A549 (cell line): ENCODE measurements at regions not wholly inside any gene's neighbourhood (a gene's known extent, or its start where the extent isn't known, plus 50 kb on each side); places are given as distances from the start of the nearest gene placed in this dataset.

Experiments used
- ATAC-seq, 2 experiments: fragments of 200-7000 bp in 1 of 2; fragments of >200 bp in 1 of 2; cut with Nextera tagmentation in 1 of 2; cut with Tn5 transposase in 1 of 2; 3 replicates each; pipeline versions ENCODE4 v1.8.0 to v1.9.1; 2018 to 2020; ENCODE audit warnings: mild to moderate bottlenecking in 1 of 2, moderate library complexity in 1 of 2
- CTCF ChIA-PET: fragments of 300-600 bp; sonication (Branson Sonifier 250); formaldehyde crosslinking; extraction: SDS; loops from one replicate; lab custom pipeline; 2021; ENCODE audit warnings: antibody characterized with exemption, inconsistent platforms; lab: Yijun Ruan, JAX
- POLR2A ChIA-PET: fragments of 350-600 bp; formaldehyde crosslinking; extraction: SDS; loops from one replicate; lab custom pipeline; 2021; ENCODE audit warnings: antibody characterized with exemption, inconsistent platforms; lab: Yijun Ruan, JAX
- DNase-seq, 2 experiments: peaks; one replicate each; pipeline versions ENCODE4 v3.0.0 to v3.0.0-alpha.2; 2011 to 2016; ENCODE audit warnings: low read depth in 1 of 2, low spot score in 1 of 2
- FAIRE-seq: peaks from 2 replicates; lab custom pipeline; 2011; peaks lifted over from hg19 to GRCh38; lab: Jason Lieb, UNC
- H3K27ac ChIP-seq, 2 experiments: fragments of >200 bp; sonication (Bioruptor Twin); formaldehyde crosslinking; 3 replicates each; pipeline ENCODE4 v1.5.1; 2016 to 2017
- H3K4me1 ChIP-seq: fragments of >200 bp; sonication (Bioruptor Twin); formaldehyde crosslinking; 3 replicates; pipeline ENCODE4 v1.6.1; 2016
- H3K4me2 ChIP-seq: fragments of >200 bp; sonication (Bioruptor Twin); formaldehyde crosslinking; 3 replicates; pipeline ENCODE4 v1.6.1; 2016
- H3K4me3 ChIP-seq: fragments of >200 bp; sonication (Bioruptor Twin); formaldehyde crosslinking; 3 replicates; pipeline ENCODE4 v1.5.1; 2016
- H3K9me3 ChIP-seq: fragments of >200 bp; sonication (Bioruptor Twin); formaldehyde crosslinking; 3 replicates; pipeline ENCODE4 v1.6.1; 2016
- CBX2 ChIP-seq: fragments of 200-600 bp; sonication (generic); IDR thresholded peaks from 2 replicates; pipeline ENCODE4 v1.6.1; 2016; ENCODE audit warnings: low read depth, mild to moderate bottlenecking, borderline replicate concordance
- CHD2 ChIP-seq: fragments of 150-350 bp; IDR thresholded peaks from 2 replicates; pipeline ENCODE4 v1.6.1; 2014; ENCODE audit warnings: low read length; ENCODE audit not compliant: partially characterized antibody
- CHD4 ChIP-seq: fragments of 200-600 bp; sonication (generic); IDR thresholded peaks from 2 replicates; pipeline ENCODE4 v1.6.1; 2016; ENCODE audit warnings: antibody characterized with exemption, mild to moderate bottlenecking, borderline replicate concordance
- E2F6 ChIP-seq: IDR thresholded peaks from 2 replicates; pipeline ENCODE4 v1.6.1; 2012; ENCODE audit warnings: low read depth, borderline replicate concordance
- EHF ChIP-seq: fragments of 250-450 bp; sonication (Bioruptor Pico); IDR thresholded peaks from 2 replicates; pipeline ENCODE4 v1.5.0; 2020; ENCODE audit warnings: mild to moderate bottlenecking
- EHMT2 ChIP-seq: fragments of 200-600 bp; sonication (generic); IDR thresholded peaks from 2 replicates; pipeline ENCODE4 v1.6.1; 2016; ENCODE audit warnings: antibody characterized with exemption, low read depth, mild to moderate bottlenecking, moderate library complexity
- EP300 ChIP-seq, 2 experiments: fragments of >200 bp; sonication (Bioruptor Twin); formaldehyde crosslinking; IDR thresholded peaks; 2 replicates in 1 of 2; 3 replicates in 1 of 2; pipeline ENCODE4 v1.6.1; 2016 to 2017
- ESRRA ChIP-seq: fragments of 150-350 bp; IDR thresholded peaks from 2 replicates; pipeline ENCODE4 v1.6.1; 2014; ENCODE audit warnings: mild to moderate bottlenecking, low read length, borderline replicate concordance
- FOSB ChIP-seq: fragments of 250-450 bp; sonication (Bioruptor Pico); IDR thresholded peaks from 2 replicates; pipeline ENCODE4 v1.5.0; 2020; ENCODE audit warnings: mild to moderate bottlenecking, moderate library complexity
- FOXS1 ChIP-seq: fragments of 250-450 bp; sonication (Bioruptor Pico); IDR thresholded peaks from 2 replicates; pipeline ENCODE4 v1.5.0; 2020; ENCODE audit warnings: mild to moderate bottlenecking, moderate library complexity
- GATA3 ChIP-seq: IDR thresholded peaks from 2 replicates; pipeline ENCODE4 v1.6.1; 2012; ENCODE audit warnings: borderline replicate concordance
- HDAC2 ChIP-seq: fragments of 200-600 bp; sonication (generic); IDR thresholded peaks from 2 replicates; pipeline ENCODE4 v1.6.1; 2016
- HES2 ChIP-seq: fragments of >200 bp; sonication (Bioruptor Twin); formaldehyde crosslinking; IDR thresholded peaks from 2 replicates; pipeline ENCODE4 v1.6.1; 2016
- HOXA7 ChIP-seq: fragments of 250-450 bp; sonication (Bioruptor Pico); IDR thresholded peaks from 2 replicates; pipeline ENCODE4 v1.5.0; 2020; ENCODE audit warnings: mild to moderate bottlenecking, moderate library complexity
- JUN ChIP-seq, 2 experiments: fragments of >200 bp; sonication (Bioruptor Twin); formaldehyde crosslinking; IDR thresholded peaks; 2 replicates in 1 of 2; 3 replicates in 1 of 2; pipeline ENCODE4 v1.6.1; 2016 to 2017
- KDM1A ChIP-seq: fragments of 200-600 bp; sonication (generic); IDR thresholded peaks from 2 replicates; pipeline ENCODE4 v1.6.1; 2016; ENCODE audit warnings: low read depth, mild to moderate bottlenecking
- MAFK ChIP-seq: fragments of 450-650 bp; IDR thresholded peaks from 2 replicates; pipeline ENCODE4 v1.6.1; 2014; ENCODE audit not compliant: partially characterized antibody
- MAZ ChIP-seq: fragments of 150-350 bp; IDR thresholded peaks from 2 replicates; pipeline ENCODE4 v1.6.1; 2014; ENCODE audit warnings: antibody characterized with exemption, low read depth, low read length, borderline replicate concordance
- MYC ChIP-seq: IDR thresholded peaks from 2 replicates; pipeline ENCODE4 v1.6.1; 2012; ENCODE audit warnings: mild to moderate bottlenecking, inconsistent platforms, low read length, improper control_type of control experiment, borderline replicate concordance
- POLR2AphosphoS2 ChIP-seq: conservative IDR thresholded peaks from 2 replicates; pipeline ENCODE4 v1.6.1; 2012; ENCODE audit warnings: low read length, improper control_type of control experiment, inconsistent platforms
- RARB ChIP-seq: fragments of 250-450 bp; sonication (Bioruptor Pico); IDR thresholded peaks from 2 replicates; pipeline ENCODE4 v1.8.0; 2021; ENCODE audit warnings: mild to moderate bottlenecking, moderate library complexity
- RNF2 ChIP-seq: fragments of 200-600 bp; sonication (generic); IDR thresholded peaks from 2 replicates; pipeline ENCODE4 v1.6.1; 2016; ENCODE audit warnings: low read depth, mild to moderate bottlenecking, antibody characterized with exemption, moderate library complexity, borderline replicate concordance
- TFCP2L1 ChIP-seq: fragments of 250-450 bp; sonication (Bioruptor Pico); IDR thresholded peaks from 2 replicates; pipeline ENCODE4 v1.5.0; 2021; ENCODE audit warnings: mild to moderate bottlenecking
- TP53 ChIP-seq: fragments of 250-450 bp; sonication (Bioruptor Pico); IDR thresholded peaks from 2 replicates; pipeline ENCODE4 v1.5.0; 2021; ENCODE audit warnings: mild to moderate bottlenecking, moderate library complexity
- ZFP36 ChIP-seq: fragments of 450-650 bp; IDR thresholded peaks from 2 replicates; pipeline ENCODE4 v1.6.1; 2014; ENCODE audit warnings: borderline replicate concordance; ENCODE audit not compliant: partially characterized antibody
- ZNF302 ChIP-seq: fragments of 250-450 bp; sonication (Bioruptor Pico); IDR thresholded peaks from 2 replicates; pipeline ENCODE4 v1.9.0; 2021; ENCODE audit warnings: inconsistent platforms, mild to moderate bottlenecking, moderate library complexity
- WGBS: methylation state at CpG from one replicate; pipeline ENCODE4 v1.1.6; 2017; ENCODE audit errors: missing lambda C conversion rate; 5-methylcytosine and 5-hydroxymethylcytosine counted together

- TF ChIP-seq KDM1A (no peak), EHMT2 (no peak)
- TF ChIP-seq, all 56 proteins: peak for 0
Observed at GRCh38 chr4:42237010-42237409, 84.6 kb upstream of the BEND4 start (continued).

DNA sequence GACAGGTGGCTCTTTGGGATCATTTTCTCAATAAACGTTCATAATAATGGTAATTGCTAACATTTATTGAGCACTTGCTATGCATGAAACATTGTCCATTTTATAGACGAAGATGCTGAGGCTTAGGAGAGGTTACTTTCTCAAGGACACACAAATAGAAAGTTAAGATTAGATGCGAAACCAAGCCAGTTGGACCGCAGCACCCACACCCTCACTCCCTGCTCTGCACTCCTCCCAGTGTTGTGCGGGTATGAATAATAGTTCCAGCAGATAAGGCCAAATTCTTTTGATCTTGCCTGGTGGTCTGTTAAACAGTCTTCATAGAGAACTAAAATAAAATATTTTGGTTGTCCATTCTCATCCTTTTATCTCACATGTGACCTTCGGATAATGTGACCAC lies 85.0 kb upstream of the BEND4 start:
- Histone ChIP-seq H3K4me3 (no peak overlapping the region), H3K27ac (no peak overlapping the region), H3K4me2 (no peak overlapping the region), H3K4me1 (no peaks in the 10 kb centered on the region), H3K9me3 (no peaks in the 10 kb centered on the region)
- no peak for ATAC-seq
- ChIA-PET POLR2A (no interaction called here), CTCF (no interaction called here)
- no peak for TF ChIP-seq HOXA7 (CRISPR knock-in tag)
- TF ChIP-seq RARB (CRISPR knock-in tag) = no peak
- TF ChIP-seq HDAC2 = no peak
- TF ChIP-seq FOSB (CRISPR knock-in tag) = no peak
- no peak for TF ChIP-seq CBX2
- no peak for TF ChIP-seq TFCP2L1 (CRISPR knock-in tag)
- no peak for TF ChIP-seq JUN (IDR thresholded peaks at IDR 0.05)
- TF ChIP-seq EHF (CRISPR knock-in tag) = no peak
- TF ChIP-seq RNF2 = no peak
- TF ChIP-seq FOXS1 = no peak
- no peak for TF ChIP-seq HES2
- TF ChIP-seq TP53 = no peak
- no peak for TF ChIP-seq CHD4
- DNase-seq = no peak
- 49% methylated on average over 6 of the region's 6 CpGs for WGBS
- no peak for FAIRE-seq

- no peak for ATAC-seq
- H3K4me1 ChIP-seq = no peaks in the 10 kb centered on the region
- no peak for TF ChIP-seq HOXA7 (CRISPR knock-in tag)
- TF ChIP-seq EP300 (IDR thresholded peaks at IDR 0.05) = no peak
- no peak for TF ChIP-seq MAZ
- TF ChIP-seq CHD2 = no peak
- no peak for TF ChIP-seq HDAC2
- TF ChIP-seq ZFP36 = no peak
- no peak for TF ChIP-seq TP53
- TF ChIP-seq ZNF302 (CRISPR knock-in tag) = no peak
- no peak for TF ChIP-seq MAFK
- no peak for TF ChIP-seq EHMT2
- TF ChIP-seq ESRRA = no peak
- TF ChIP-seq GATA3 = no peak
- TF ChIP-seq RNF2 = no peak
- TF ChIP-seq MYC = no peak
- no peak for TF ChIP-seq FOXS1
- TF ChIP-seq E2F6 = no peak
- TF ChIP-seq POLR2AphosphoS2 = no peak
- TF ChIP-seq, all 56 proteins: peak for 0
- FAIRE-seq = no peak
- DNase-seq = no peak
- CTCF ChIA-PET = no interaction called here
- 37% methylated on average over 4 of the region's 4 CpGs for WGBS
- Histone ChIP-seq H3K9me3 (no peaks in the 10 kb centered on the region), H3K27ac (no peak overlapping the region), H3K4me2 (no peak overlapping the region), H3K4me3 (no peak overlapping the region)
- POLR2A ChIA-PET = no interaction called here
Observed at GRCh38 chr4:42248972-42249371, 96.5 kb upstream of the BEND4 start.
